GM23338 (cell line): ENCODE measurements at regions not wholly inside any gene's neighbourhood (a gene's known extent, or its start where the extent isn't known, plus 50 kb on each side); places are given as distances from the start of the nearest gene placed in this dataset.

Experiments used
- ATAC-seq: fragments of 200-7000 bp; cut with Tn5 transposase; 3 replicates; pipeline ENCODE4 v1.9.1; 2020
- DNase-seq: peaks from one replicate; pipeline ENCODE4 v3.0.0-alpha.2; 2015; ENCODE audit warnings: low spot score
- H2AFZ ChIP-seq: fragments of 200-600 bp; sonication (generic); 2 replicates; pipeline ENCODE4 v1.8.0; 2016; ENCODE audit warnings: antibody characterized with exemption, mild to moderate bottlenecking, moderate library complexity
- H3F3A ChIP-seq: fragments of 200-600 bp; sonication (generic); replicated peaks from 2 replicates; pipeline ENCODE4 v1.8.0; 2017; ENCODE audit warnings: antibody characterized with exemption, mixed run types, low read depth
- H3K27ac ChIP-seq: fragments of 200-600 bp; sonication (generic); 2 replicates; pipeline ENCODE4 v1.6.1; 2016; ENCODE audit warnings: low read depth
- H3K27me3 ChIP-seq: fragments of 200-600 bp; sonication (generic); 2 replicates; pipeline ENCODE4 v1.8.0; 2016; ENCODE audit warnings: mild to moderate bottlenecking, mixed run types, moderate library complexity; ENCODE audit not compliant: insufficient read depth
- H3K36me3 ChIP-seq: fragments of 200-600 bp; sonication (generic); 2 replicates; pipeline ENCODE4 v1.8.0; 2016; ENCODE audit warnings: mild to moderate bottlenecking; ENCODE audit not compliant: insufficient read depth
- H3K4me1 ChIP-seq: fragments of 200-600 bp; sonication (generic); 2 replicates; pipeline ENCODE4 v1.8.0; 2016; ENCODE audit warnings: mild to moderate bottlenecking, moderate library complexity; ENCODE audit not compliant: insufficient read depth
- H3K4me2 ChIP-seq: fragments of 200-600 bp; sonication (generic); 2 replicates; pipeline ENCODE4 v1.7.1; 2017; ENCODE audit warnings: mixed run types
- H3K4me3 ChIP-seq: fragments of 200-600 bp; sonication (generic); 2 replicates; pipeline ENCODE4 v1.6.1; 2016; ENCODE audit warnings: mixed run types
- H3K79me2 ChIP-seq: fragments of 200-600 bp; sonication (generic); replicated peaks from 2 replicates; pipeline ENCODE4 v1.8.0; 2017; ENCODE audit warnings: mild to moderate bottlenecking; ENCODE audit not compliant: insufficient read depth
- H3K9me2 ChIP-seq: fragments of 200-600 bp; sonication (generic); 2 replicates; pipeline ENCODE4 v1.8.0; 2017; ENCODE audit not compliant: insufficient read depth
- H4K20me1 ChIP-seq: fragments of 200-600 bp; sonication (generic); replicated peaks from 2 replicates; pipeline ENCODE4 v1.8.0; 2017; ENCODE audit warnings: mild to moderate bottlenecking; ENCODE audit not compliant: insufficient read depth
- H3K27ac Mint-ChIP-seq: 2 replicates; pipeline ENCODE4 v1.8.0; 2020; ENCODE audit warnings: inconsistent platforms, mild to moderate bottlenecking, moderate library complexity, mixed read lengths
- H3K27me3 Mint-ChIP-seq: 3 replicates; pipeline ENCODE4 v1.8.0; 2022; ENCODE audit warnings: low read depth, mild to moderate bottlenecking, moderate library complexity, mixed read lengths, inconsistent platforms; ENCODE audit not compliant: insufficient read depth, poor library complexity
- H3K36me3 Mint-ChIP-seq: 3 replicates; pipeline ENCODE4 v1.8.0; 2021; ENCODE audit warnings: low read depth, mild to moderate bottlenecking, inconsistent platforms, moderate library complexity, mixed read lengths
- H3K4me1 Mint-ChIP-seq: 3 replicates; pipeline ENCODE4 v1.8.0; 2020; ENCODE audit warnings: mild to moderate bottlenecking, inconsistent platforms, mixed read lengths
- H3K4me3 Mint-ChIP-seq: 3 replicates; pipeline ENCODE4 v1.8.0; 2021; ENCODE audit warnings: moderate library complexity, mild to moderate bottlenecking, inconsistent platforms, mixed read lengths
- H3K9me3 Mint-ChIP-seq: 3 replicates; pipeline ENCODE4 v1.8.0; 2020; ENCODE audit warnings: moderate library complexity, mild to moderate bottlenecking, inconsistent platforms, mixed read lengths
- CTCF ChIP-seq, 2 experiments: fragments of 200-600 bp in 1 of 2; sonication (generic) in 1 of 2; conservative IDR thresholded peaks; 2 replicates each; pipeline versions ENCODE4 v1.5.1 to v1.6.1; 2016 to 2017; ENCODE audit warnings: antibody characterized with exemption in 2 of 2, low read depth in 2 of 2, mild to moderate bottlenecking in 2 of 2, moderate library complexity in 1 of 2
- ETS1 ChIP-seq: IDR thresholded peaks from 2 replicates; pipeline ENCODE4 v1.6.1; 2016; ENCODE audit warnings: antibody characterized with exemption
- EZH2 ChIP-seq: fragments of 200-600 bp; sonication (generic); IDR thresholded peaks from one replicate; pipeline ENCODE4 v1.8.0; 2017; ENCODE audit warnings: antibody characterized with exemption, mild to moderate bottlenecking, low read depth; ENCODE audit not compliant: unreplicated experiment
- EZH2phosphoT487 ChIP-seq: fragments of 200-600 bp; sonication (generic); IDR thresholded peaks from one replicate; pipeline ENCODE4 v1.8.1; 2018; ENCODE audit warnings: antibody characterized with exemption; ENCODE audit not compliant: unreplicated experiment
- JUNB ChIP-seq: IDR thresholded peaks from one replicate; pipeline ENCODE4 v1.6.1; 2016; ENCODE audit warnings: antibody characterized with exemption; ENCODE audit not compliant: unreplicated experiment
- NANOG ChIP-seq: IDR thresholded peaks from 2 replicates; pipeline ENCODE4 v1.6.1; 2016; ENCODE audit warnings: antibody characterized with exemption, borderline replicate concordance
- REST ChIP-seq: IDR thresholded peaks from one replicate; pipeline ENCODE4 v1.6.1; 2018; ENCODE audit warnings: antibody characterized with exemption; ENCODE audit not compliant: unreplicated experiment
- STAT1 ChIP-seq: IDR thresholded peaks from one replicate; pipeline ENCODE4 v1.6.1; 2016; ENCODE audit warnings: antibody characterized with exemption; ENCODE audit not compliant: unreplicated experiment
- ZNF114 ChIP-seq: fragments of 250-450 bp; sonication (Bioruptor Pico); IDR thresholded peaks from 2 replicates; pipeline ENCODE4 v1.5.0; 2020; ENCODE audit warnings: mild to moderate bottlenecking, moderate library complexity
- ZNF331 ChIP-seq: fragments of 250-450 bp; sonication (Bioruptor Pico); IDR thresholded peaks from 2 replicates; pipeline ENCODE4 v1.5.0; 2020; ENCODE audit warnings: low read depth, mild to moderate bottlenecking, moderate library complexity

GRCh38 chr9:135190789-135191577 is 103.5 kb downstream of the OLFM1 start:
- H3K36me3 Mint-ChIP-seq, result no peaks in the 10 kb centered on the region
- Histone ChIP-seq H3K4me1 (no peaks in the 10 kb centered on the region), H3K36me3 (no peaks in the 10 kb centered on the region), H3K9me2 (no peaks in the 10 kb centered on the region), H3K27me3 (no peaks in the 10 kb centered on the region), H2AFZ (no peak overlapping the region), H3F3A (no peaks in the 10 kb centered on the region), H3K4me3 (no peak overlapping the region), H3K4me2 (no peak overlapping the region), H3K27ac (no peak overlapping the region), H4K20me1 (no peaks in the 10 kb centered on the region), H3K79me2 (no peaks in the 10 kb centered on the region)
- no peak for TF ChIP-seq JUNB
- no peak for TF ChIP-seq EZH2
- TF ChIP-seq EZH2phosphoT487, result no peak
- no peak for TF ChIP-seq REST
- no peak for TF ChIP-seq STAT1
- no peak for TF ChIP-seq ETS1
- TF ChIP-seq CTCF (conservative IDR thresholded peaks at IDR 0.05; ENCODE audit: low read depth in 2 of 2), result no peak
- TF ChIP-seq ZNF114 (CRISPR knock-in tag), result no peak
- no peak for TF ChIP-seq ZNF331 (CRISPR knock-in tag)
- TF ChIP-seq NANOG, result no peak
- no peak overlapping the region for H3K4me3 Mint-ChIP-seq
- peaks cover 4% of the 10 kb centered on the region for H3K27me3 Mint-ChIP-seq
- H3K9me3 Mint-ChIP-seq, result no peaks in the 10 kb centered on the region
- H3K4me1 Mint-ChIP-seq, result peaks cover 10% of the 10 kb centered on the region
- no peak overlapping the region for H3K27ac Mint-ChIP-seq
- ATAC-seq (no peak), DNase-seq (no peak)
